Upper lobe of right lung (tissue), 1 donor: ENCODE measurements at regions not wholly inside any gene's neighbourhood (a gene's known extent, or its start where the extent isn't known, plus 50 kb on each side); places are given as distances from the start of the nearest gene placed in this dataset.

Source experiments
- ATAC-seq: fragments of 200-7000 bp; cut with Tn5 transposase; one replicate; pipeline ENCODE4 v1.9.1; 2020; ENCODE audit warnings: mild to moderate bottlenecking, moderate library complexity
- DNase-seq: peaks from one replicate; pipeline ENCODE4 v3.0.0-alpha.2; 2020
- H3K27ac ChIP-seq: fragments of 200-600 bp; one replicate; pipeline ENCODE4 v1.8.0; 2022
- H3K27me3 ChIP-seq: fragments of 200-600 bp; one replicate; pipeline ENCODE4 v1.8.0; 2022; ENCODE audit warnings: mild to moderate bottlenecking
- H3K36me3 ChIP-seq: fragments of 200-600 bp; one replicate; pipeline ENCODE4 v1.8.0; 2022
- H3K4me1 ChIP-seq: fragments of 200-600 bp; one replicate; pipeline ENCODE4 v1.8.0; 2022
- H3K4me3 ChIP-seq: fragments of 200-600 bp; one replicate; pipeline ENCODE4 v1.8.0; 2022; ENCODE audit warnings: mild to moderate bottlenecking
- H3K9me3 ChIP-seq: fragments of 200-600 bp; one replicate; pipeline ENCODE4 v1.8.0; 2022
- CTCF ChIP-seq: fragments of 200-600 bp; IDR thresholded peaks from one replicate; pipeline ENCODE4 v1.8.0; 2022; ENCODE audit warnings: antibody characterized with exemption
- intact Hi-C: fragments of 100-400 bp; cut with DNase I; formaldehyde crosslinking; loops from one replicate; pipeline ENCODE4 v1.11.0; 2022
- donor health status: DM: no; HTN: yes; CAD: no; lungs with severe emphysema.

GRCh38 chr17:79353548-79353947 is 257.3 kb downstream of the RBFOX3 start:
- Histone ChIP-seq H3K27me3 (peaks cover 13% of the 10 kb centered on the region), H3K4me3 (no peak overlapping the region), H3K27ac (no peak overlapping the region), H3K9me3 (no peaks in the 10 kb centered on the region), H3K36me3 (no peaks in the 10 kb centered on the region), H3K4me1 (no peaks in the 10 kb centered on the region)
- DNase-seq: no peak
- intact Hi-C loops: no loop called here
- no peak for TF ChIP-seq CTCF
- ATAC-seq: no peak

GRCh38 chr17:79353016-79353415 is 257.8 kb downstream of the RBFOX3 start:
- no peak overlapping the region for H3K4me3 ChIP-seq
- no peaks in the 10 kb centered on the region for H3K4me1 ChIP-seq
- no peak for ATAC-seq
- intact Hi-C loops: no loop called here
- TF ChIP-seq CTCF: no peak
- no peak for DNase-seq
- H3K9me3 ChIP-seq: no peaks in the 10 kb centered on the region
- no peaks in the 10 kb centered on the region for H3K36me3 ChIP-seq
- no peak overlapping the region for H3K27ac ChIP-seq
- peaks cover 13% of the 10 kb centered on the region for H3K27me3 ChIP-seq

GRCh38 chr17:79350533-79350932 is 260.3 kb downstream of the RBFOX3 start:
- no peak overlapping the region for H3K4me3 ChIP-seq
- no peaks in the 10 kb centered on the region for H3K36me3 ChIP-seq
- H3K4me1 ChIP-seq: no peaks in the 10 kb centered on the region
- peaks cover 18% of the 10 kb centered on the region for H3K27me3 ChIP-seq
- no peak for ATAC-seq
- no peak for DNase-seq
- no peaks in the 10 kb centered on the region for H3K9me3 ChIP-seq
- no peak overlapping the region for H3K27ac ChIP-seq
- TF ChIP-seq CTCF: no peak
- intact Hi-C loops: no loop called here

- DNase-seq (no peak), ATAC-seq (no peak)
- Histone ChIP-seq H3K27ac (no peak overlapping the region), H3K27me3 (peaks cover 18% of the 10 kb centered on the region), H3K36me3 (no peaks in the 10 kb centered on the region), H3K9me3 (no peaks in the 10 kb centered on the region), H3K4me3 (no peak overlapping the region), H3K4me1 (no peaks in the 10 kb centered on the region)
- intact Hi-C loops: no loop called here
- TF ChIP-seq CTCF: no peak
Observed at GRCh38 chr17:79349506-79350400, 261.1 kb downstream of the RBFOX3 start.

GRCh38 chr17:79342376-79342775 is 267.8 kb downstream of the ENGASE start:
- Histone ChIP-seq H3K27me3 (peaks cover 15% of the 10 kb centered on the region), H3K4me3 (no peak overlapping the region), H3K36me3 (no peaks in the 10 kb centered on the region), H3K27ac (no peak overlapping the region), H3K9me3 (no peaks in the 10 kb centered on the region), H3K4me1 (no peaks in the 10 kb centered on the region)
- TF ChIP-seq CTCF: no peak
- no peak for DNase-seq
- ATAC-seq: no peak
- intact Hi-C loops: no loop called here
